Activated CD8-positive, alpha-beta T cell treated with anti-CD3 and anti-CD28 coated beads for 36 hours (primary cell): ENCODE measurements at regions not wholly inside any gene's neighbourhood (a gene's known extent, or its start where the extent isn't known, plus 50 kb on each side); places are given as distances from the start of the nearest gene placed in this dataset.

Source experiments
- ATAC-seq: fragments of 200-7000 bp; cut with Tn5 transposase; one replicate; pipeline ENCODE4 v1.10.0; 2021; ENCODE audit warnings: mild to moderate bottlenecking, moderate library complexity
- CTCF ChIA-PET: fragments of 350-600 bp; sonication (Branson Sonifier 250); formaldehyde crosslinking; loops from one replicate; lab custom pipeline; 2021; ENCODE audit warnings: antibody characterized with exemption; lab: Charles Lee
- POLR2A ChIA-PET: fragments of 350-600 bp; sonication (Branson Sonifier 250); formaldehyde crosslinking; loops from one replicate; lab custom pipeline; 2021; ENCODE audit warnings: antibody characterized with exemption; lab: Charles Lee
- DNase-seq: peaks from one replicate; pipeline ENCODE4 v3.0.0-alpha.2; 2020
- H3K27ac Mint-ChIP-seq: one replicate; pipeline ENCODE4 v1.8.0; 2021; ENCODE audit warnings: mild to moderate bottlenecking, mixed read lengths
- H3K27me3 Mint-ChIP-seq: one replicate; pipeline ENCODE4 v1.8.0; 2021; ENCODE audit warnings: mixed read lengths
- H3K36me3 Mint-ChIP-seq: one replicate; pipeline ENCODE4 v1.8.0; 2021; ENCODE audit warnings: low read depth, mixed read lengths
- H3K4me1 Mint-ChIP-seq: one replicate; pipeline ENCODE4 v1.8.0; 2021; ENCODE audit warnings: low read depth, mixed read lengths
- H3K4me3 Mint-ChIP-seq: one replicate; pipeline ENCODE4 v1.8.0; 2021; ENCODE audit warnings: mild to moderate bottlenecking, moderate library complexity, mixed read lengths
- H3K9me3 Mint-ChIP-seq: one replicate; pipeline ENCODE4 v1.8.0; 2021; ENCODE audit warnings: mixed read lengths
- CTCF ChIP-seq: fragments of 200-600 bp; IDR thresholded peaks from one replicate; pipeline ENCODE4 v1.8.0; 2022; ENCODE audit warnings: antibody characterized with exemption, mild to moderate bottlenecking
- intact Hi-C: fragments of 100-400 bp; cut with micrococcal nuclease; formaldehyde crosslinking; loops from one replicate; pipeline ENCODE4 v1.10.0; 2022

GRCh38 chr12:19897900-19898408 is 458.7 kb downstream of the AEBP2 start:
- ATAC-seq (no peak), DNase-seq (no peak)
- Mint-ChIP-seq H3K27me3 (peaks cover 6% of the 10 kb centered on the region), H3K4me1 (peaks cover 18% of the 10 kb centered on the region), H3K4me3 (no peak overlapping the region), H3K36me3 (no peaks in the 10 kb centered on the region), H3K27ac (no peak overlapping the region), H3K9me3 (peaks cover 2% of the 10 kb centered on the region)
- intact Hi-C loops = no loop called here
- ChIA-PET POLR2A (no interaction called here), CTCF (interaction anchor here (1.1 kb wide), 1 partner anchor 72 kb away, joined by 3 read pairs; no protein-coding TSS in a partner anchor)
- no peak for TF ChIP-seq CTCF

GRCh38 chr12:19901841-19902240 is 462.5 kb downstream of the AEBP2 start:
- Mint-ChIP-seq H3K9me3 (peaks cover 2% of the 10 kb centered on the region), H3K27ac (no peak overlapping the region), H3K4me1 (no peaks in the 10 kb centered on the region), H3K4me3 (no peak overlapping the region), H3K36me3 (no peaks in the 10 kb centered on the region), H3K27me3 (peaks cover 4% of the 10 kb centered on the region)
- ChIA-PET POLR2A (no interaction called here), CTCF (no interaction called here)
- DNase-seq (no peak), ATAC-seq (no peak)
- TF ChIP-seq CTCF = no peak
- intact Hi-C loops = no loop called here

GRCh38 chr12:19904819-19905218 is 463.5 kb upstream of the PDE3A start:
- peaks cover 1% of the 10 kb centered on the region for H3K27me3 Mint-ChIP-seq
- no peak for TF ChIP-seq CTCF
- no peak for ATAC-seq
- no peak for DNase-seq
- H3K36me3 Mint-ChIP-seq = no peaks in the 10 kb centered on the region
- no peak overlapping the region for H3K4me3 Mint-ChIP-seq
- intact Hi-C loops = no loop called here
- no peak overlapping the region for H3K27ac Mint-ChIP-seq
- ChIA-PET CTCF (no interaction called here), POLR2A (no interaction called here)
- H3K9me3 Mint-ChIP-seq = peaks cover 2% of the 10 kb centered on the region
- H3K4me1 Mint-ChIP-seq = peaks cover 6% of the 10 kb centered on the region

- peaks cover 1% of the 10 kb centered on the region for H3K27me3 Mint-ChIP-seq
- ATAC-seq (no peak), DNase-seq (no peak)
- H3K9me3 Mint-ChIP-seq = no peaks in the 10 kb centered on the region
- no peak for TF ChIP-seq CTCF
- H3K36me3 Mint-ChIP-seq = no peaks in the 10 kb centered on the region
- POLR2A ChIA-PET = interaction anchor here (0.6 kb wide), 1 partner anchor 17 kb away, joined by 5 read pairs; no protein-coding TSS in a partner anchor
- CTCF ChIA-PET = no interaction called here
- no peak overlapping the region for H3K27ac Mint-ChIP-seq
- H3K4me3 Mint-ChIP-seq = no peak overlapping the region
- H3K4me1 Mint-ChIP-seq = peaks cover 6% of the 10 kb centered on the region
- intact Hi-C loops = no loop called here
Measured at GRCh38 chr12:19908830-19909229, 459.5 kb upstream of the PDE3A start.

- Mint-ChIP-seq H3K36me3 (no peaks in the 10 kb centered on the region), H3K4me3 (no peak overlapping the region), H3K9me3 (no peaks in the 10 kb centered on the region), H3K4me1 (peaks cover 6% of the 10 kb centered on the region), H3K27me3 (peaks cover 2% of the 10 kb centered on the region), H3K27ac (no peak overlapping the region)
- ChIA-PET POLR2A (interaction anchor here (0.6 kb wide), 2 partner anchors 17 to 333 kb away, joined by 3 to 5 read pairs; no protein-coding TSS in a partner anchor), CTCF (no interaction called here)
- intact Hi-C loops = no loop called here
- DNase-seq (no peak), ATAC-seq (no peak)
- no peak for TF ChIP-seq CTCF
Measured at GRCh38 chr12:19909418-19909817, 458.9 kb upstream of the PDE3A start.
